GM21576 (cell line): ENCODE measurements at regions not wholly inside any gene's neighbourhood (a gene's known extent, or its start where the extent isn't known, plus 50 kb on each side); places are given as distances from the start of the nearest gene placed in this dataset.

ENCODE experiments used
- ATAC-seq: cut with Tn5 transposase; IDR thresholded peaks from one replicate; pipeline ENCODE4 v1.9.1; 2021; ENCODE audit warnings: mild to moderate bottlenecking, moderate library complexity; ENCODE audit not compliant: unreplicated experiment

- no peak for ATAC-seq
These were observed 49.8 kb downstream of the PLCE1 start for GRCh38 chr10:94043431-94043990.

DNA sequence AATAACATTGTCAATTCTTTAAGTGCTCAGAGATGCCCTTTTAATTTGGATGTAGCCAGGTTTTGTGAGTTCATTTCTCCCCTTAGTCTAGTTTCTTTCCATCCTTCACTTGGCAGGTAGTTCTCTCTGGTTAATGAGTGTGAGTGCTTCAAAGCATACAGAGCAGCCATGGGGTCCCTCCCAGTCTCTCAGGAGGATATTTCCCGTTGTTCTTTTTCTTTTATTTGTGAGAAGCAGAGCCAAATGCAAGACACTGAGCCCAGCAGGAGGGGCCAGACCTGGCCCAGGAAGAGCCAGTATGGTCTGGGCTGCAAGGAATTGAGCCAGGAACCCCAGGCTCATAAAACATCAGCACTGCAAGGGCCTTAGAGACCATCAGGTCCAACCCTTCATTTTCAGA is 52.4 kb downstream of the PLCE1 start:
- no peak for ATAC-seq

GRCh38 chr10:94047293-94047692 is 53.6 kb downstream of the PLCE1 start:
- ATAC-seq = no peak

GRCh38 chr10:94049911-94050310 is 56.2 kb downstream of the PLCE1 start:
- no peak for ATAC-seq

- no peak for ATAC-seq
These were observed 58.5 kb downstream of the PLCE1 start for GRCh38 chr10:94052281-94052680.

DNA sequence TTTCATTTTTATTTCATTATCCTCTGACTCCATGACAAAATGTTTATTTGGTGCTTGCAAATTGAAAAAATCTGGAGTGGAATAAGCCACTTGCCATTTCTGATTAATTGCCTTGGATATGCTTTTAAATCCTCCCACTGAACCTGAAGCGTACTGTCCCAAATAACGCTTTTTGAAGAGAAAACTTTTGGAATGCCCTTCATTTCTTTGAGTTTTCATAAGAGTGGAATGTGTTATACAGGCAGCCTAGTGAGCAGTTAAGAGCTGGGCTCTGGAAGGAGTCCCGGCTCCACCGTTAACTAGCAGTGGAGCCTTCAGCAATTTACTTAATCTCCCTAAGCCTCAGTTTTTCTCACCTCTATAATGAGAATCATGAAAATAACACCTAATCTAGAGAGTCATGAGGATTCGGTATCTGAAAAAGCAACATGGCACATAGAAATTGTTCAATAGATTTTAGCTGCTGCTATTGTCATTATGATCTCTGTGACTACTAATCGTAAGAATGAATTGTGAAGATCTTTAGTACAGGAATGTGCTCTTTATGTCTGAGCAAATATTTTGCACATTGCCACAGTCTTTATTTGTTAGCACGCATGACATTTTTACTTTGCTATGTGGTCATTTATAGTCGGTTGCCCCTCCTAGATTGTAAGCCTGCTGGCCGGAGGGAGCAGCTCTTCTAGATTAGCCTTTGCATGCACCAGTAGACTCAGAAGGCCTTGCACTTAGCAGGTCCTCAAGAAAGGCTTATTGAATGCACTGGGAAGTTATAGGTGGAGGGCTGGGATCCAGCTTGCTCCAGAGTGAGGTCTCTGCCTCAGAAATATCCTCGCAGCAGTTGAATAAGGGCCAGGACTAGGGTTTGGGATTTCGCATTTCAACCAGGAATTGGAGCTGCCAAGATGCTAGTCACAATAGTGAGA is 59.4 kb downstream of the PLCE1 start:
- ATAC-seq = no peak

DNA sequence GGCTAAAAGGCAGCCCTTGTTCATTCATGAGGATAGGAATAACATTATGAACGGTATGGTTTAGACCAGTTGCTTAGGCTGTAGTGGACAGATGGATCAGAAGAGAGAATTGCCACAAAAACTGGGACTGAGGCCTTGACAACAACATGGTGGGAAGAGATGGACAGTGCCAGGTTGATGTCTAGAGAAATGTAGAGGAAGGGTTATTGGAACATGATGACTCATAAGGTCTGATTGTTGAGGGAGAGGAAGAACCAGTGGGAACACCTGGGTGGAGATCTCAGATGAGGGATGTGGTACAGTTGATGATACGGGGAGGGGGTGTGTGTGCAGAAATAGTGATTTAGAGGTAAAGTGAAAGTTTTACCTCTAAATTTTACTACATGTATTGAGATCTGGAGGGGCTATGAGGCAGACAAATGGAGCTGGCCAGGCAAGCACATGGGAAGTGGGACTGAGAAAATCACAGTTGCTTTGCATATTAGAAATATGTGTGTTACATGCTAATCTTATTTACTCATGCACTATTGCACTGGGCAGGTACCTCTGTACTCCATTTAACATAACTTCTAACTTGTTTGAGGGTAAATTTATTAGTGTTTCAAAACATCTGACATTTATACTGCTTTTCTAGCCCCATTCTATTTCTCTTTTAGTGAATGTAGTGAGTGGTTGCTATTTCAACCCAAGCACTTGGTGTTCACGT is 65.6 kb downstream of the PLCE1 start:
- no peak for ATAC-seq

- no peak for ATAC-seq
These were observed 67.3 kb downstream of the PLCE1 start for GRCh38 chr10:94061026-94061425.

DNA sequence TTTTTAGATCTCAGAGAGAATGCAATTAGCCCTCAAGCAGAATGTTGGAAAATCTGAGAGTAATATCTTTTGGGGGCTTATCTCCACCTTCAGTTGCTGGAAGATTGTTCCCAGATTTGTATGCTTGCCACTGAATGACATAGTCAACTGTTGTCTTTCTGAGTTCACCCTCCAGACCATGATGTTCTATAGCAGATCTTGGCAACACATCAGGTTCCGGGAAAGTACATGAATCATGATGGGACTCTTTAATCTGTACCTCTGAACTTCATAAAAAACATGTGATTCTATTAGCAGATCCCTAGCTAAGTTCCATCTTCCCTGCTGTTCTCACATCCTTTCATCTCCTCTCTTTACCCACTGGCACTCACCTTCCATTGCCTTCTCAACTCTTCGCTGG is 68.9 kb downstream of the PLCE1 start:
- ATAC-seq = no peak

DNA sequence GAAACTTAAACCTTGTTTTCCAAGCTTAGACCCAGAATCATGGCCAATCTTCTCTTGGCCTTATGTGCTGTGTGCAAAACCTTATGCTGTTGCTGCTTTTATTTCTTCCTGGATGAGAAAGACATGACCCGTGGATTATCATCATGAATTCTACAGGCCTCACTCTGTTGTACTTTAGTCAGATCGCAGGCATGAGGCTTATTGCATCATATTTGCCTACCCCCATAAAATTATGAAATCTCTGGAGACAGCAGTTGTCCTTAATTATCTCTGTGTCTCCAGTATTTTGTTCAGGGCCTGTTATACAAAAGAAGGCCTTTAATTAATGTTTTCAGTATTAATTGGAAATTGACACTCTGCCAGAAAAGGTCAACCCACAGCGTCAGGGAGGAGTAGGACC is 71.6 kb downstream of the PLCE1 start:
- ATAC-seq = no peak

DNA sequence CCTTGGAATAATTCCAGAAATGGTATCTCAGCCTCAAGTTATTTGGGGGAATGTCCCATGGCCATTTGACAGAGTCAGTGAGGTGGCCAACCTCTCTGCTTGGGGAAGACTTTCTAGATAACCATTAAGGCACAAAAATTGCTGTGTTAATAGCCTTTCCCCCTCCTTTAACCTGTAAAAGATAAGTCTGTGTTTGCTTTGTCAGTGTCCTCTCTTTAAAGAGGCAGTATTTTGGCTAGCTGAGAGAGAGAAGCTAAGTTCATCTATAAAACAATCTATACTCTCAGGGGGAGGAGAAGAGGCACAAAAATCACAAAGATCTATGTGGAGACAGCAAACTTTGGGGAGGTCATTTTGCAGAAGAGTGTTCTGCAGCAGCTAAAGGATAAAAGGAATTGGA is 72.1 kb downstream of the PLCE1 start:
- no peak for ATAC-seq

- ATAC-seq = no peak
These were observed 72.7 kb downstream of the PLCE1 start for GRCh38 chr10:94066411-94066810.

DNA sequence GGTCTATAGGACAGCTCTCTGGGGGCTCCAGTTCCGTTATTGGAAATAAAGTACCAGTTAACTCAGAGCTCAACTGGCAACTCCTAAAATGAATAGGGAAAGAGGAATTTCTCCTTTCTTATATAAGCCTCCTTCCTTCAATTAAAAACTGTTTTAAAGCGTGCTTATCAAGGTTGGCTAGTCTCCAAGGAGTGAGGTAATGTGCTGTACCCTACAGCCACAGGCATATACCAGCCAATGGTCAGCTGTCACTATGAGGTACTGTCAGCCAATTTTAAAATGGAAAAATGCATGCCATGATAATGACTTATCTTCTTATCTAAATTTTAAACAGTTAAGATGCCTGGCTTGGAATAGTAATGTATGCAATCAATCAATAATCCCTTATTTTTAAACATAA is 76.2 kb downstream of the PLCE1 start:
- no peak for ATAC-seq

- no peak for ATAC-seq
These were observed 80.7 kb downstream of the PLCE1 start for GRCh38 chr10:94074462-94074861.

- ATAC-seq = no peak
These were observed 81.8 kb downstream of the PLCE1 start for GRCh38 chr10:94075506-94075905.

GRCh38 chr10:94076325-94076841 is 82.7 kb downstream of the PLCE1 start:
- ATAC-seq = no peak

DNA sequence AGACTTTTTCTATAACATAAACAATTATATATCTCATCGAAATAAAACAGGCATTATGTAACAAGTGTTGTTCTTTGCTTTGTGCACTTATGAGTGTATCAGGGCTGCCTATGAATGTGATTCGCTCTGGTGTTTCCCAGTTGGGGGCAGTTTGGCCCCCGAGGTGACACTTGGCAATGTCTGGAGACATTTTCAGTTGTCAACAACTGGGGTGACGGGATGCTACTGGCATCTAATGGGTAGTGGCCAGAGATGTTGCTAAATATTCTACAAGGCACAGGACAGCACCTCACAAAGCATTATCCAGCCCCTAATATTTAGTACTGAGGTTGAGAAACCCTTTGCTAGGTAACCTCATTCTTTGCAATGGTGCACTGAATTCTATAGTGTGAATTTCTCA is 83.3 kb downstream of the PLCE1 start:
- no peak for ATAC-seq

- no peak for ATAC-seq
These were observed 86.4 kb downstream of the PLCE1 start for GRCh38 chr10:94080108-94080507.

GRCh38 chr10:94083662-94084265 is 90.0 kb downstream of the PLCE1 start:
- no peak for ATAC-seq

DNA sequence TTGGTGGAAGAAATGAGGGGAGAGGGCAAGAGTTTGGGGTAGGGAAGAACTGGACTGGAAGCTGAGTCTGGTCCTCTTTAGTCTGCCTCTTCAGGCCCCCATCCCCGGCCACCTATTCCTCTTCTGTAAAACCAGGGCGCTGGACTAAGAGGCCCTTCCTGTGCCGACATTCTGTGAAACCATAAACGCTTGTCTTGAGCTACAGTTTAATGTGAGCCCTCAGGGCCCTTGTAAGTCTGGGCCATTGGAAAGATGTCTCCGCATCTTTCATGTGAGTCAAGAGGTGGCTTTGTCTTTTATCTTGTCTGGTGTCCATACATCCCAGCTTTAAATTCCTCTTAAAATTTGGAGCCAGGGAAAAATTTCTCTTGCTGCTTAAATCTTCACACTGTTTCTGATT is 90.6 kb downstream of the PLCE1 start:
- no peak for ATAC-seq

DNA sequence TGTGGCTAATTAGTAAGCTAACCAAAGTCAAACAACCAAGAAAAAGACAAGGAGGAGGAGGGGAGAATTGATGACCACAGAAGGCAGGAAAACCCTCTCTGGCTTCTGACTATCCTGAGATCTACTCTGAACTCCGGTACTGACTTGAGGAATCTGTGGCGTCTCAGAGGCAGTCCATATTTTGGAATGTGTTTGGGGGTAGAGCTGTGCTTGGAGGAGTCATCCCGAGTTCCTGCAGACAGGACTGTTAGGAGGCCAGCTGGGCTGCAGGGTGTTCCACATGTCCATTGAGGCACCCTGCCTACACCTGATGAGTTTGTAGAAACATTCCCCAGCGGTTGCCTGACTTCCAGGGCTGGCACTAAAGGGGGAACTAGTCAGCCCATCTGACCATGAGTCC is 91.6 kb downstream of the PLCE1 start:
- no peak for ATAC-seq
